ENCODE measurements at regions not wholly inside any gene's neighbourhood (a gene's known extent, or its start where the extent isn't known, plus 50 kb on each side); places are given as distances from the start of the nearest gene placed in this dataset.

- 74 to 85% methylated on average over 12 of the region's 12 CpGs for WGBS, 2 donors
- H3K4me1 ChIP-seq, result no peaks in the 10 kb centered on the region
- no peak for FAIRE-seq
- H3K27ac ChIP-seq, result peak overlapping the region in 1 of 4 donors; percentile 19
- no peak for DNase-seq
- no peaks in the 10 kb centered on the region for H3K36me3 ChIP-seq
- peak overlapping the region in 1 of 4 donors; percentile 16 for H3K4me3 ChIP-seq
- H3K27me3 ChIP-seq, result no peaks in the 10 kb centered on the region
- no peak for TF ChIP-seq CTCF (IDR thresholded peaks at IDR 0.05)
- peak in 2 of 4 donors; percentile 52 to 68 for ATAC-seq
- H3K9me3 ChIP-seq, result no peaks in the 10 kb centered on the region
- intact Hi-C loops (cut with DNase I), result no loop called here
Measured at GRCh38 chr14:85934123-85934885, 404.4 kb downstream of the FLRT2 start.

- FAIRE-seq, result no peak
- 33 to 41% methylated on average over 3 of the region's 3 CpGs for WGBS, 2 donors
- H3K27ac ChIP-seq, result no peak overlapping the region
Measured at GRCh38 chr14:85921241-85921640, 391.3 kb downstream of the FLRT2 start.

GRCh38 chr14:85917716-85918115 is 387.8 kb downstream of the FLRT2 start:
- no peak for ATAC-seq

More at GRCh38 chr14:85921241-85921640, 391.3 kb downstream of the FLRT2 start:
- no peak for TF ChIP-seq CTCF (IDR thresholded peaks at IDR 0.05)
- intact Hi-C loops (cut with DNase I), result no loop called here
- Histone ChIP-seq H3K9me3 (no peaks in the 10 kb centered on the region), H3K36me3 (no peaks in the 10 kb centered on the region), H3K4me3 (no peak overlapping the region), H3K4me1 (no peaks in the 10 kb centered on the region), H3K27me3 (no peaks in the 10 kb centered on the region)
- DNase-seq (no peak), ATAC-seq (no peak)

GRCh38 chr14:85915711-85916110 is 385.8 kb downstream of the FLRT2 start:
- FAIRE-seq (no peak), ATAC-seq (no peak), DNase-seq (no peak)
- TF ChIP-seq CTCF (IDR thresholded peaks at IDR 0.05), result no peak
- Histone ChIP-seq H3K4me1 (no peaks in the 10 kb centered on the region), H3K9me3 (no peaks in the 10 kb centered on the region), H3K27ac (no peak overlapping the region), H3K27me3 (no peaks in the 10 kb centered on the region), H3K36me3 (no peaks in the 10 kb centered on the region), H3K4me3 (no peak overlapping the region)
- 72 to 75% methylated on average over 2 of the region's 2 CpGs for WGBS, 2 donors
- intact Hi-C loops (cut with DNase I), result no loop called here

More at GRCh38 chr14:85917716-85918115, 387.8 kb downstream of the FLRT2 start:
- H3K27me3 ChIP-seq, result no peaks in the 10 kb centered on the region
- FAIRE-seq (no peak), DNase-seq (no peak)
- 84 to 94% methylated on average over 4 of the region's 4 CpGs for WGBS, 2 donors
- no peaks in the 10 kb centered on the region for H3K9me3 ChIP-seq
- no peaks in the 10 kb centered on the region for H3K36me3 ChIP-seq
- no peaks in the 10 kb centered on the region for H3K4me1 ChIP-seq
- TF ChIP-seq CTCF (IDR thresholded peaks at IDR 0.05), result no peak
- intact Hi-C loops (cut with DNase I), result no loop called here
- no peak overlapping the region for H3K4me3 ChIP-seq
- no peak overlapping the region for H3K27ac ChIP-seq

- FAIRE-seq, result no peak
Measured at GRCh38 chr14:85912141-85912540, 382.2 kb downstream of the FLRT2 start.

More at GRCh38 chr14:85912141-85912540, 382.2 kb downstream of the FLRT2 start:
- ATAC-seq (no peak), DNase-seq (no peak)
- Histone ChIP-seq H3K4me3 (no peak overlapping the region), H3K36me3 (no peaks in the 10 kb centered on the region), H3K9me3 (no peaks in the 10 kb centered on the region), H3K27me3 (no peaks in the 10 kb centered on the region), H3K4me1 (peaks cover 0 to 11% (median 3%) of the 10 kb centered on the region in 3 donors), H3K27ac (no peak overlapping the region)
- intact Hi-C loops (cut with DNase I), result no loop called here
- TF ChIP-seq CTCF (IDR thresholded peaks at IDR 0.05), result no peak
- whole genome bisulfite sequencing, 2 donors, result 72 to 76% methylated on average over 6 of the region's 6 CpGs
